ENCODE measurements at regions not wholly inside any gene's neighbourhood (a gene's known extent, or its start where the extent isn't known, plus 50 kb on each side); places are given as distances from the start of the nearest gene placed in this dataset.

GRCh38 chr10:57867241-57867640 lies 400.5 kb downstream of the IPMK start (continued):
- TF ChIP-seq, protein P1, sequence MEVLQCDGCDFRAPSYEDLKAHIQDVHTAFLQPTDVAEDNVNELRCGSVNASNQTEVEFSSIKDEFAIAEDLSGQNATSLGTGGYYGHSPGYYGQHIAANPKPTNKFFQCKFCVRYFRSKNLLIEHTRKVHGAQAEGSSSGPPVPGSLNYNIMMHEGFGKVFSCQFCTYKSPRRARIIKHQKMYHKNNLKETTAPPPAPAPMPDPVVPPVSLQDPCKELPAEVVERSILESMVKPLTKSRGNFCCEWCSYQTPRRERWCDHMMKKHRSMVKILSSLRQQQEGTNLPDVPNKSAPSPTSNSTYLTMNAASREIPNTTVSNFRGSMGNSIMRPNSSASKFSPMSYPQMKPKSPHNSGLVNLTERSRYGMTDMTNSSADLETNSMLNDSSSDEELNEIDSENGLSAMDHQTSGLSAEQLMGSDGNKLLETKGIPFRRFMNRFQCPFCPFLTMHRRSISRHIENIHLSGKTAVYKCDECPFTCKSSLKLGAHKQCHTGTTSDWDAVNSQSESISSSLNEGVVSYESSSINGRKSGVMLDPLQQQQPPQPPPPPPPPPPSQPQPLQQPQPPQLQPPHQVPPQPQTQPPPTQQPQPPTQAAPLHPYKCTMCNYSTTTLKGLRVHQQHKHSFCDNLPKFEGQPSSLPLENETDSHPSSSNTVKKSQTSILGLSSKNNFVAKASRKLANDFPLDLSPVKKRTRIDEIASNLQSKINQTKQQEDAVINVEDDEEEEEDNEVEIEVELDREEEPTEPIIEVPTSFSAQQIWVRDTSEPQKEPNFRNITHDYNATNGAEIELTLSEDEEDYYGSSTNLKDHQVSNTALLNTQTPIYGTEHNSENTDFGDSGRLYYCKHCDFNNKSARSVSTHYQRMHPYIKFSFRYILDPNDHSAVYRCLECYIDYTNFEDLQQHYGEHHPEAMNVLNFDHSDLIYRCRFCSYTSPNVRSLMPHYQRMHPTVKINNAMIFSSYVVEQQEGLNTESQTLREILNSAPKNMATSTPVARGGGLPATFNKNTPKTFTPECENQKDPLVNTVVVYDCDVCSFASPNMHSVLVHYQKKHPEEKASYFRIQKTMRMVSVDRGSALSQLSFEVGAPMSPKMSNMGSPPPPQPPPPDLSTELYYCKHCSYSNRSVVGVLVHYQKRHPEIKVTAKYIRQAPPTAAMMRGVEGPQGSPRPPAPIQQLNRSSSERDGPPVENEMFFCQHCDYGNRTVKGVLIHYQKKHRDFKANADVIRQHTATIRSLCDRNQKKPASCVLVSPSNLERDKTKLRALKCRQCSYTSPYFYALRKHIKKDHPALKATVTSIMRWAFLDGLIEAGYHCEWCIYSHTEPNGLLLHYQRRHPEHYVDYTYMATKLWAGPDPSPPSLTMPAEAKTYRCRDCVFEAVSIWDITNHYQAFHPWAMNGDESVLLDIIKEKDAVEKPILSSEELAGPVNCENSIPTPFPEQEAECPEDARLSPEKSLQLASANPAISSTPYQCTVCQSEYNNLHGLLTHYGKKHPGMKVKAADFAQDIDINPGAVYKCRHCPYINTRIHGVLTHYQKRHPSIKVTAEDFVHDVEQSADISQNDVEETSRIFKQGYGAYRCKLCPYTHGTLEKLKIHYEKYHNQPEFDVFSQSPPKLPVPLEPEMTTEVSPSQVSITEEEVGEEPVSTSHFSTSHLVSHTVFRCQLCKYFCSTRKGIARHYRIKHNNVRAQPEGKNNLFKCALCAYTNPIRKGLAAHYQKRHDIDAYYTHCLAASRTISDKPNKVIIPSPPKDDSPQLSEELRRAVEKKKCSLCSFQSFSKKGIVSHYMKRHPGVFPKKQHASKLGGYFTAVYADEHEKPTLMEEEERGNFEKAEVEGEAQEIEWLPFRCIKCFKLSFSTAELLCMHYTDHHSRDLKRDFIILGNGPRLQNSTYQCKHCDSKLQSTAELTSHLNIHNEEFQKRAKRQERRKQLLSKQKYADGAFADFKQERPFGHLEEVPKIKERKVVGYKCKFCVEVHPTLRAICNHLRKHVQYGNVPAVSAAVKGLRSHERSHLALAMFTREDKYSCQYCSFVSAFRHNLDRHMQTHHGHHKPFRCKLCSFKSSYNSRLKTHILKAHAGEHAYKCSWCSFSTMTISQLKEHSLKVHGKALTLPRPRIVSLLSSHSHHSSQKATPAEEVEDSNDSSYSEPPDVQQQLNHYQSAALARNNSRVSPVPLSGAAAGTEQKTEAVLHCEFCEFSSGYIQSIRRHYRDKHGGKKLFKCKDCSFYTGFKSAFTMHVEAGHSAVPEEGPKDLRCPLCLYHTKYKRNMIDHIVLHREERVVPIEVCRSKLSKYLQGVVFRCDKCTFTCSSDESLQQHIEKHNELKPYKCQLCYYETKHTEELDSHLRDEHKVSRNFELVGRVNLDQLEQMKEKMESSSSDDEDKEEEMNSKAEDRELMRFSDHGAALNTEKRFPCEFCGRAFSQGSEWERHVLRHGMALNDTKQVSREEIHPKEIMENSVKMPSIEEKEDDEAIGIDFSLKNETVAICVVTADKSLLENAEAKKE (CRISPR knock-in tag; IDR thresholded peaks at IDR 0.05) = no peak
- TF ChIP-seq STAT1 (IDR thresholded peaks at IDR 0.05; ENCODE audit: unreplicated experiment) = no peak
- TF ChIP-seq, protein P2, sequence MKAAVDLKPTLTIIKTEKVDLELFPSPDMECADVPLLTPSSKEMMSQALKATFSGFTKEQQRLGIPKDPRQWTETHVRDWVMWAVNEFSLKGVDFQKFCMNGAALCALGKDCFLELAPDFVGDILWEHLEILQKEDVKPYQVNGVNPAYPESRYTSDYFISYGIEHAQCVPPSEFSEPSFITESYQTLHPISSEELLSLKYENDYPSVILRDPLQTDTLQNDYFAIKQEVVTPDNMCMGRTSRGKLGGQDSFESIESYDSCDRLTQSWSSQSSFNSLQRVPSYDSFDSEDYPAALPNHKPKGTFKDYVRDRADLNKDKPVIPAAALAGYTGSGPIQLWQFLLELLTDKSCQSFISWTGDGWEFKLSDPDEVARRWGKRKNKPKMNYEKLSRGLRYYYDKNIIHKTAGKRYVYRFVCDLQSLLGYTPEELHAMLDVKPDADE (IDR thresholded peaks at IDR 0.05) = no peak
- TF ChIP-seq NANOG (IDR thresholded peaks at IDR 0.05; ENCODE audit: borderline replicate concordance) = no peak
- no peak for TF ChIP-seq ZNF331 (CRISPR knock-in tag; IDR thresholded peaks at IDR 0.05; ENCODE audit: low read depth)
- TF ChIP-seq, protein P3, sequence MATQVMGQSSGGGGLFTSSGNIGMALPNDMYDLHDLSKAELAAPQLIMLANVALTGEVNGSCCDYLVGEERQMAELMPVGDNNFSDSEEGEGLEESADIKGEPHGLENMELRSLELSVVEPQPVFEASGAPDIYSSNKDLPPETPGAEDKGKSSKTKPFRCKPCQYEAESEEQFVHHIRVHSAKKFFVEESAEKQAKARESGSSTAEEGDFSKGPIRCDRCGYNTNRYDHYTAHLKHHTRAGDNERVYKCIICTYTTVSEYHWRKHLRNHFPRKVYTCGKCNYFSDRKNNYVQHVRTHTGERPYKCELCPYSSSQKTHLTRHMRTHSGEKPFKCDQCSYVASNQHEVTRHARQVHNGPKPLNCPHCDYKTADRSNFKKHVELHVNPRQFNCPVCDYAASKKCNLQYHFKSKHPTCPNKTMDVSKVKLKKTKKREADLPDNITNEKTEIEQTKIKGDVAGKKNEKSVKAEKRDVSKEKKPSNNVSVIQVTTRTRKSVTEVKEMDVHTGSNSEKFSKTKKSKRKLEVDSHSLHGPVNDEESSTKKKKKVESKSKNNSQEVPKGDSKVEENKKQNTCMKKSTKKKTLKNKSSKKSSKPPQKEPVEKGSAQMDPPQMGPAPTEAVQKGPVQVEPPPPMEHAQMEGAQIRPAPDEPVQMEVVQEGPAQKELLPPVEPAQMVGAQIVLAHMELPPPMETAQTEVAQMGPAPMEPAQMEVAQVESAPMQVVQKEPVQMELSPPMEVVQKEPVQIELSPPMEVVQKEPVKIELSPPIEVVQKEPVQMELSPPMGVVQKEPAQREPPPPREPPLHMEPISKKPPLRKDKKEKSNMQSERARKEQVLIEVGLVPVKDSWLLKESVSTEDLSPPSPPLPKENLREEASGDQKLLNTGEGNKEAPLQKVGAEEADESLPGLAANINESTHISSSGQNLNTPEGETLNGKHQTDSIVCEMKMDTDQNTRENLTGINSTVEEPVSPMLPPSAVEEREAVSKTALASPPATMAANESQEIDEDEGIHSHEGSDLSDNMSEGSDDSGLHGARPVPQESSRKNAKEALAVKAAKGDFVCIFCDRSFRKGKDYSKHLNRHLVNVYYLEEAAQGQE (IDR thresholded peaks at IDR 0.05; ENCODE audit: unreplicated experiment) = no peak
- no peak for TF ChIP-seq ZNF114 (CRISPR knock-in tag; IDR thresholded peaks at IDR 0.05)
- TF ChIP-seq JUNB (IDR thresholded peaks at IDR 0.05; ENCODE audit: unreplicated experiment) = no peak
- TF ChIP-seq EZH2 (IDR thresholded peaks at IDR 0.05; ENCODE audit: low read depth, unreplicated experiment) = no peak
- TF ChIP-seq CREB1 (CRISPR knock-in tag; IDR thresholded peaks at IDR 0.05; ENCODE audit: low read depth) = no peak
